HEK293 (cell line): ENCODE measurements at regions not wholly inside any gene's neighbourhood (a gene's known extent, or its start where the extent isn't known, plus 50 kb on each side); places are given as distances from the start of the nearest gene placed in this dataset.

Experiments used
- GLIS1 ChIP-seq: fragments of 450-650 bp; formaldehyde crosslinking; IDR thresholded peaks from 2 replicates; pipeline ENCODE4 v1.5.1; 2016; ENCODE audit warnings: missing biosample characterization, missing genetic modification characterization
- KLF1 ChIP-seq: fragments of 450-650 bp; formaldehyde crosslinking; IDR thresholded peaks from 2 replicates; pipeline ENCODE4 v1.5.1; 2016; ENCODE audit warnings: missing biosample characterization, missing genetic modification characterization
- MZF1 ChIP-seq: fragments of 450-650 bp; formaldehyde crosslinking; IDR thresholded peaks from 2 replicates; pipeline ENCODE4 v1.5.1; 2017; ENCODE audit warnings: missing biosample characterization, missing genetic modification characterization, borderline replicate concordance
- ZNF2 ChIP-seq: fragments of 450-650 bp; formaldehyde crosslinking; IDR thresholded peaks from 2 replicates; pipeline ENCODE4 v1.5.1; 2016; ENCODE audit warnings: missing biosample characterization, missing genetic modification characterization
- ZNF274 ChIP-seq, 2 experiments: fragments of 200-500 bp in 1 of 2; fragments of 450-650 bp in 1 of 2; sonication (Bioruptor generic) in 1 of 2; formaldehyde crosslinking in 1 of 2; IDR thresholded peaks; 2 replicates each; pipeline versions ENCODE4 v1.5.1 to v1.6.1; 2014 to 2016; ENCODE audit warnings: borderline replicate concordance in 1 of 2, inconsistent platforms in 1 of 2, low read length in 1 of 2, missing biosample characterization in 1 of 2, missing genetic modification characterization in 1 of 2
- ZNF302 ChIP-seq: fragments of 450-650 bp; formaldehyde crosslinking; IDR thresholded peaks from 2 replicates; pipeline ENCODE4 v1.5.1; 2016; ENCODE audit warnings: missing biosample characterization, missing genetic modification characterization, low read depth
- ZNF558 ChIP-seq: fragments of 450-650 bp; formaldehyde crosslinking; IDR thresholded peaks from 2 replicates; pipeline ENCODE4 v1.5.1; 2016; ENCODE audit warnings: missing biosample characterization, missing genetic modification characterization
- TF ChIP-seq, protein P1 (sequence below): fragments of 450-650 bp; formaldehyde crosslinking; IDR thresholded peaks from 2 replicates; pipeline ENCODE4 v1.5.1; 2016; ENCODE audit warnings: missing biosample characterization, missing genetic modification characterization

DNA sequence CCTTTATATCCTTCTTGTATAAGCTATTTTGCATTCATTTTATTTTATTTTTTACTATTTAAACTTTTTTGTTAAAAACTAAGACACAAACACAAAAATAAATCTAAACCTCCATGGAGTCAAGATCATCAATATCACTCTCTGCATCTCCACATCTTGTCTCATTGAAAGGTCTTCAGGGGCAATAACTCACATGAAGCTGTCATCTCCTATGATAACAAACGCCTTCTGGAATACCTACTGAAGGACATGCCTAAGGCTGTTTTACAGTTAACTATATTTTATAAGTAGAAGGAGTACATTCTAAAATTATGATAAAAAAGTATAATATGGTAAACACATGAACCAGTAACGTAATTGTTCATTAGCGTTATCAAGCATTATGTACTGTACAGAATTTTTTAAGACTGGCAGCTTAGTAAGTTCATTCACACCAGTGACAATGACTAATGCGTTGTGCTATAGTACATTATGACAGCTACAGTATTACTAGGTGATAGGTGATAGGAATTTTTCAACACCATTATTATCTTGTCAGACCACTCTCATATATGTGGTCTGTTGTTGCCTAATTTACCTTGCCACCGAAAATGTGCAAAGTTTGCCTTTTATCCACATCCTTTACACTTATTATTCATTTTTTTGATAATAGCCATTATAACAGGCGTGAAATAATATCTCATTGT, 390.7 kb upstream of the SLITRK1 start:
- TF ChIP-seq ZNF302 (tag by site-specific recombination): no peak
- TF ChIP-seq ZNF2 (tag by site-specific recombination): no peak
- no peak for TF ChIP-seq ZNF558 (tag by site-specific recombination)
- no peak for TF ChIP-seq MZF1
- no peak for TF ChIP-seq ZNF274 (IDR thresholded peaks at IDR 0.05; ENCODE audit: low read length)
- no peak for TF ChIP-seq ZNF274 (tag by site-specific recombination; IDR thresholded peaks at IDR 0.05; ENCODE audit: borderline replicate concordance)
- TF ChIP-seq, protein P1, sequence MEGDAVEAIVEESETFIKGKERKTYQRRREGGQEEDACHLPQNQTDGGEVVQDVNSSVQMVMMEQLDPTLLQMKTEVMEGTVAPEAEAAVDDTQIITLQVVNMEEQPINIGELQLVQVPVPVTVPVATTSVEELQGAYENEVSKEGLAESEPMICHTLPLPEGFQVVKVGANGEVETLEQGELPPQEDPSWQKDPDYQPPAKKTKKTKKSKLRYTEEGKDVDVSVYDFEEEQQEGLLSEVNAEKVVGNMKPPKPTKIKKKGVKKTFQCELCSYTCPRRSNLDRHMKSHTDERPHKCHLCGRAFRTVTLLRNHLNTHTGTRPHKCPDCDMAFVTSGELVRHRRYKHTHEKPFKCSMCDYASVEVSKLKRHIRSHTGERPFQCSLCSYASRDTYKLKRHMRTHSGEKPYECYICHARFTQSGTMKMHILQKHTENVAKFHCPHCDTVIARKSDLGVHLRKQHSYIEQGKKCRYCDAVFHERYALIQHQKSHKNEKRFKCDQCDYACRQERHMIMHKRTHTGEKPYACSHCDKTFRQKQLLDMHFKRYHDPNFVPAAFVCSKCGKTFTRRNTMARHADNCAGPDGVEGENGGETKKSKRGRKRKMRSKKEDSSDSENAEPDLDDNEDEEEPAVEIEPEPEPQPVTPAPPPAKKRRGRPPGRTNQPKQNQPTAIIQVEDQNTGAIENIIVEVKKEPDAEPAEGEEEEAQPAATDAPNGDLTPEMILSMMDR (tag by site-specific recombination): no peak
- TF ChIP-seq KLF1 (tag by site-specific recombination): no peak
- TF ChIP-seq GLIS1 (tag by site-specific recombination): no peak
